Osteoblast (primary cell): ENCODE measurements at regions not wholly inside any gene's neighbourhood (a gene's known extent, or its start where the extent isn't known, plus 50 kb on each side); places are given as distances from the start of the nearest gene placed in this dataset.

Source experiments
- DNase-seq: peaks from one replicate; pipeline ENCODE4 v3.0.0; 2011; ENCODE audit warnings: low spot score, mixed read lengths; ENCODE audit not compliant: insufficient read length; ENCODE audit errors: missing footprints
- H2AFZ ChIP-seq: 2 replicates; pipeline ENCODE4 v1.6.0; 2011; ENCODE audit warnings: mild to moderate bottlenecking, low read length
- H3K27ac ChIP-seq: 2 replicates; pipeline ENCODE4 v1.5.1; 2011; ENCODE audit warnings: mild to moderate bottlenecking, low read depth, low read length, moderate library complexity
- H3K27me3 ChIP-seq: 2 replicates; pipeline ENCODE4 v1.6.0; 2012; ENCODE audit warnings: mild to moderate bottlenecking, control low read depth, inconsistent platforms, low read length, moderate library complexity; ENCODE audit not compliant: insufficient read depth
- H3K36me3 ChIP-seq: 2 replicates; pipeline ENCODE4 v1.5.1; 2011; ENCODE audit warnings: mild to moderate bottlenecking, low read length, control low read depth, moderate library complexity; ENCODE audit not compliant: insufficient read depth
- H3K4me1 ChIP-seq: 2 replicates; pipeline ENCODE4 v1.5.1; 2011; ENCODE audit warnings: mild to moderate bottlenecking, low read length, control low read depth, moderate library complexity; ENCODE audit not compliant: insufficient read depth
- H3K4me2 ChIP-seq: 2 replicates; pipeline ENCODE4 v1.6.0; 2011; ENCODE audit warnings: mild to moderate bottlenecking, low read length; ENCODE audit not compliant: insufficient read depth
- H3K4me3 ChIP-seq: fragments of 200-600 bp; sonication (generic); 3 replicates; pipeline ENCODE4 v1.5.1; 2012; ENCODE audit warnings: mild to moderate bottlenecking, low read length, inconsistent platforms; ENCODE audit not compliant: insufficient read depth
- H3K79me2 ChIP-seq: 2 replicates; pipeline ENCODE4 v1.6.0; 2012; ENCODE audit warnings: mild to moderate bottlenecking, low read length, control low read depth, inconsistent platforms; ENCODE audit not compliant: insufficient read depth
- H3K9me3 ChIP-seq: 2 replicates; pipeline ENCODE4 v1.5.1; 2011; ENCODE audit warnings: low read depth, low read length, control low read depth
- H4K20me1 ChIP-seq: 2 replicates; pipeline ENCODE4 v1.6.0; 2012; ENCODE audit warnings: mild to moderate bottlenecking, low read length, control low read depth; ENCODE audit not compliant: insufficient read depth
- TF ChIP-seq, protein P1 (sequence below): IDR thresholded peaks from 2 replicates; pipeline ENCODE4 v1.5.1; 2011; ENCODE audit warnings: mild to moderate bottlenecking, low read depth, low read length, moderate library complexity; ENCODE audit errors: extremely low read depth

DNA sequence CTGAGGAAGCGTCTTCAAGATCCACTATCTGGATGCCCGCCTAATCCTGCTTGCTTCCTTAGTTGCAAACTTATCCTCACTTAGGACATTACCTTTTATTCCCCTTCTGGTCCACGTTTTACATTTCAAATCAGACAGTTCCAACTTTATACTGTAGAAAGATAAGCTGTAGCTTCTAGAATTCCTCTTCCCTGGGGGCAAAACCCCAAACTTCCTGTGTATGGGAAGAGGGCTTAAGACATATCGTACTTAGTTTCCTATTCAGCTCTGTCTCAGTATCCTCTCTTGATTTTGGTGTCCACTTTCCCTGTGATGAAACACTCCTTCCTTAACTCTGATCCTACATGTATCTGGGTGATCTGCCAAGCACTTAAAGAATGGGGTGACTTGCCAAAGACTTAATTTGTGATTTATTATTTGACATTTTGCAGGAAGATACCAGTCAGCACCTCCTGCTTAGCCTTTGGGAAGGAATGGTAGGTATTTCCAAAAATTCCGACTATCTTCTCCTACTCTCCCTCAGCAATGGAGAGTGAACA, 245.2 kb downstream of the CDCA7 start:
- TF ChIP-seq, protein P1, sequence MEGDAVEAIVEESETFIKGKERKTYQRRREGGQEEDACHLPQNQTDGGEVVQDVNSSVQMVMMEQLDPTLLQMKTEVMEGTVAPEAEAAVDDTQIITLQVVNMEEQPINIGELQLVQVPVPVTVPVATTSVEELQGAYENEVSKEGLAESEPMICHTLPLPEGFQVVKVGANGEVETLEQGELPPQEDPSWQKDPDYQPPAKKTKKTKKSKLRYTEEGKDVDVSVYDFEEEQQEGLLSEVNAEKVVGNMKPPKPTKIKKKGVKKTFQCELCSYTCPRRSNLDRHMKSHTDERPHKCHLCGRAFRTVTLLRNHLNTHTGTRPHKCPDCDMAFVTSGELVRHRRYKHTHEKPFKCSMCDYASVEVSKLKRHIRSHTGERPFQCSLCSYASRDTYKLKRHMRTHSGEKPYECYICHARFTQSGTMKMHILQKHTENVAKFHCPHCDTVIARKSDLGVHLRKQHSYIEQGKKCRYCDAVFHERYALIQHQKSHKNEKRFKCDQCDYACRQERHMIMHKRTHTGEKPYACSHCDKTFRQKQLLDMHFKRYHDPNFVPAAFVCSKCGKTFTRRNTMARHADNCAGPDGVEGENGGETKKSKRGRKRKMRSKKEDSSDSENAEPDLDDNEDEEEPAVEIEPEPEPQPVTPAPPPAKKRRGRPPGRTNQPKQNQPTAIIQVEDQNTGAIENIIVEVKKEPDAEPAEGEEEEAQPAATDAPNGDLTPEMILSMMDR = no peak

DNA sequence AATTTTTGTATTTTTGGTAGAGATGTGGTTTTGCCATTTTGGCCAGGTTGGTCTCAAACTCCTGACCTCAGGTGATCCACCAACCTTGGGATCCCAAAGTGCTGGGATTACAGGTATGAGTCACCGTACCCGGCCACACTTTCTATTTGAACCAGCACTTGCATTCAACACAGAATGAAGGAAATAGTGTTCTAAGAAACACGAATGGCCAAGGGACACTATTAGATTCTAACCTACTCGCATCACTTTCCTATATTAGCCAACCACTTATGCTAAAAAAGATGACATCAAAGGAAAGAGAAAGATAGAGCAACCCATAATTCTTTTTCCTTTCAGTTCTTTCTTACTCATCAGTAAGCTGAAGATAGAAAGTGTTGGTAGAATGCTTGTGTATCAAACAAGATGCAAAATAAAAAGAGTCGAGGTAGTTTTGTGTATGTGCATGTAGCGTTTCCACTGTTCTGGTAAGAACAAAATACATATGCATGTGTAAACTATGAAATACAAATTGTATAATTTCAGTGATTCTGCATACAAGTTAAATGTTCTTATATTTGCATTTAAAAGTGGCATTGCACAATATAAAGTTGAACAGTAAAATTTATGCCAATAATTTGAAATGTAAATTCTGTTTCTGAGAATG, 247.6 kb downstream of the CDCA7 start:
- H4K20me1 ChIP-seq = no peaks in the 10 kb centered on the region
- TF ChIP-seq, protein P1 = no peak
- no peak for DNase-seq
- H3K36me3 ChIP-seq = no peaks in the 10 kb centered on the region
- no peaks in the 10 kb centered on the region for H3K79me2 ChIP-seq
- no peak overlapping the region for H3K4me3 ChIP-seq
- H3K9me3 ChIP-seq = no peaks in the 10 kb centered on the region
- H3K27ac ChIP-seq = no peak overlapping the region
- no peak overlapping the region for H2AFZ ChIP-seq
- no peak overlapping the region for H3K4me2 ChIP-seq
- H3K4me1 ChIP-seq = no peaks in the 10 kb centered on the region
- no peaks in the 10 kb centered on the region for H3K27me3 ChIP-seq

More for the DNA sequence above, 245.2 kb downstream of the CDCA7 start:
- Histone ChIP-seq H3K4me2 (no peak overlapping the region), H2AFZ (no peak overlapping the region), H3K79me2 (no peaks in the 10 kb centered on the region), H3K27me3 (no peaks in the 10 kb centered on the region), H3K36me3 (no peaks in the 10 kb centered on the region), H3K9me3 (no peaks in the 10 kb centered on the region), H3K4me1 (no peaks in the 10 kb centered on the region), H3K27ac (no peak overlapping the region), H3K4me3 (no peak overlapping the region), H4K20me1 (no peaks in the 10 kb centered on the region)
- DNase-seq = no peak

DNA sequence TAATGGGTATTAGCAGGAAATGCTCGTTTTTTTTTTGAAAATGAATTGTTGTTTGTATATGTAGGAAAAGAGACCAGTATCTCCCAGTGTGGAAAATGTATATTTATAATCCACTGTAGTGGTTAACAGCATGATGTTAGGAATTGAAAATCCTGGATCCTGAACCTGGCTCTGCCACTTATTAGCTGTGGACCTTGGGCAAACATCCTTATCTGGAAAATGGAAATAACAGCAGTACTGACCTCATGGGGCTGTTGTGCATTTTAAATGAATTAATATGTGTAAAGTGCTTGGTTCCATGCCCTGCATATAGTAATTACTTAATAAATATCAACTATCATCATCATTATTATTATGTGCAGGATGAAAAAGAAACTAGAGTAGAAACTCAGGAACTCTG, 251.3 kb downstream of the CDCA7 start:
- Histone ChIP-seq H3K4me1 (no peaks in the 10 kb centered on the region), H4K20me1 (no peaks in the 10 kb centered on the region), H3K79me2 (no peaks in the 10 kb centered on the region), H3K4me3 (no peak overlapping the region), H3K9me3 (no peaks in the 10 kb centered on the region), H3K27ac (no peak overlapping the region), H3K4me2 (no peak overlapping the region), H3K27me3 (peaks cover 3% of the 10 kb centered on the region), H3K36me3 (no peaks in the 10 kb centered on the region), H2AFZ (no peak overlapping the region)
- DNase-seq = no peak
- TF ChIP-seq, protein P1 = no peak

DNA sequence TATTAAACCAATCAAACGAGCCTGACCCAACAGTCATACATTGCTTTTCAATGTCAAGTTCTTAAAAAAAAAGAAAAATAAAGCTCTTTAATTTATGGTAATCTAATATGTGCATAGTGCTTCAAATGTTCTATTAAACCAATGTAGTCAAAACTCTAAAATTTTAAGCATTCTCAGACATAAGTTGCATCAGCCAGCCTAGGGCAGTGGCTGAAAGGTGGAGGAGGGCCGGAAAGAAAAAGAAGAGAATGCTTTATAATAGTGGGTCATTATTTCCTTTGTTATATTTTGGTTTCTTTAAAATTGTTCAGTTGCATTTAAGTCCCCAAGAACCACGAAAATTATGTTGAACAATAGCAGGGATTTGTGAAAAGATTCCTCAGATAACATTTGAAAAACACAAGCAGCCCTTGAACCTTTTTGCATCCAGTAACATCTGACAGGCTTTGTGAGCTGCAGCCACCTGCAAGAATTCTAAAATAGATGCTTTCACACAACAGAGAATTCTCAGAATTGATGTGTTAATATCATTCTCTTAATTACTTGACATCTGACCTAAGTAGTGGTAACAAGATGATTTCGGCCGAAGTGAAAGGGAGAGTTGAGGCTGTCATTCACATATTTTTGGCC, 252.1 kb downstream of the CDCA7 start:
- H3K36me3 ChIP-seq = no peaks in the 10 kb centered on the region
- no peak overlapping the region for H3K4me3 ChIP-seq
- no peaks in the 10 kb centered on the region for H3K79me2 ChIP-seq
- no peaks in the 10 kb centered on the region for H3K4me1 ChIP-seq
- H4K20me1 ChIP-seq = no peaks in the 10 kb centered on the region
- H2AFZ ChIP-seq = no peak overlapping the region
- DNase-seq = no peak
- H3K27ac ChIP-seq = no peak overlapping the region
- H3K9me3 ChIP-seq = no peaks in the 10 kb centered on the region
- H3K27me3 ChIP-seq = peaks cover 7% of the 10 kb centered on the region
- TF ChIP-seq, protein P1 = no peak
- no peak overlapping the region for H3K4me2 ChIP-seq
